Nephron (organoid): ENCODE measurements at regions not wholly inside any gene's neighbourhood (a gene's known extent, or its start where the extent isn't known, plus 50 kb on each side); places are given as distances from the start of the nearest gene placed in this dataset.
A peak's percentile ranks its signal among the peaks of the same experiment; 100 is the strongest.

Experiments used
- H3K27ac Mint-ChIP-seq, 3 experiments: 2 replicates each; pipeline ENCODE4 v1.8.0; 2020; ENCODE audit warnings: mixed read lengths in 3 of 3, mild to moderate bottlenecking in 2 of 3, moderate library complexity in 1 of 3
- H3K27me3 Mint-ChIP-seq: 2 replicates; pipeline ENCODE4 v1.8.0; 2021; ENCODE audit warnings: low read depth, mild to moderate bottlenecking, moderate library complexity, mixed read lengths
- H3K36me3 Mint-ChIP-seq: 2 replicates; pipeline ENCODE4 v1.8.0; 2020; ENCODE audit warnings: low read depth, mixed read lengths
- H3K4me1 Mint-ChIP-seq: 2 replicates; pipeline ENCODE4 v1.8.0; 2020; ENCODE audit warnings: mixed read lengths
- H3K4me3 Mint-ChIP-seq, 3 experiments: 2 replicates each; pipeline ENCODE4 v1.8.0; 2020; ENCODE audit warnings: mild to moderate bottlenecking in 3 of 3, mixed read lengths in 3 of 3, moderate library complexity in 2 of 3
- H3K9me3 Mint-ChIP-seq: 2 replicates; pipeline ENCODE4 v1.8.0; 2020; ENCODE audit warnings: mixed read lengths
- CTCF ChIP-seq, 3 experiments: fragments of 200-600 bp; sonication (generic); IDR thresholded peaks; one replicate each; pipeline ENCODE4 v1.5.0; 2021; ENCODE audit warnings: antibody characterized with exemption in 3 of 3; ENCODE audit not compliant: unreplicated experiment in 3 of 3

GRCh38 chr15:89397653-89398023, 63.0 kb upstream of the POLG start:
- no peaks in the 10 kb centered on the region for H3K36me3 Mint-ChIP-seq
- peaks cover 19% of the 10 kb centered on the region for H3K4me1 Mint-ChIP-seq
- H3K27me3 Mint-ChIP-seq = peaks cover 97% of the 10 kb centered on the region
- H3K27ac Mint-ChIP-seq = no peak overlapping the region
- H3K4me3 Mint-ChIP-seq = no peak overlapping the region
- no peak for TF ChIP-seq CTCF (IDR thresholded peaks at IDR 0.05; ENCODE audit: unreplicated experiment in 3 of 3)
- H3K9me3 Mint-ChIP-seq = no peaks in the 10 kb centered on the region

GRCh38 chr15:89396723-89397652, 62.4 kb upstream of the POLG start:
- no peaks in the 10 kb centered on the region for H3K36me3 Mint-ChIP-seq
- H3K27ac Mint-ChIP-seq = no peak overlapping the region
- H3K4me3 Mint-ChIP-seq = peak overlapping the region in 1 of 3 experiments; percentile 56
- peaks cover 97% of the 10 kb centered on the region for H3K27me3 Mint-ChIP-seq
- TF ChIP-seq CTCF (IDR thresholded peaks at IDR 0.05; ENCODE audit: unreplicated experiment in 3 of 3) = no peak
- H3K4me1 Mint-ChIP-seq = peaks cover 17% of the 10 kb centered on the region
- no peaks in the 10 kb centered on the region for H3K9me3 Mint-ChIP-seq

GRCh38 chr15:89395996-89396395, 61.4 kb upstream of the POLG start:
- Mint-ChIP-seq H3K27me3 (peaks cover 95% of the 10 kb centered on the region), H3K27ac (no peak overlapping the region), H3K9me3 (no peaks in the 10 kb centered on the region), H3K4me3 (no peak overlapping the region), H3K4me1 (peaks cover 12% of the 10 kb centered on the region), H3K36me3 (no peaks in the 10 kb centered on the region)
- TF ChIP-seq CTCF (IDR thresholded peaks at IDR 0.05; ENCODE audit: unreplicated experiment in 3 of 3) = no peak

- Mint-ChIP-seq H3K36me3 (no peaks in the 10 kb centered on the region), H3K4me3 (no peak overlapping the region), H3K9me3 (no peaks in the 10 kb centered on the region), H3K4me1 (peaks cover 7% of the 10 kb centered on the region), H3K27ac (no peak overlapping the region), H3K27me3 (peaks cover 94% of the 10 kb centered on the region)
- TF ChIP-seq CTCF (IDR thresholded peaks at IDR 0.05; ENCODE audit: unreplicated experiment in 3 of 3) = no peak
Measured at GRCh38 chr15:89395461-89395871, 60.8 kb upstream of the POLG start.

GRCh38 chr15:89395031-89395430, 60.4 kb upstream of the POLG start:
- TF ChIP-seq CTCF (IDR thresholded peaks at IDR 0.05; ENCODE audit: unreplicated experiment in 3 of 3) = no peak
- no peak overlapping the region for H3K4me3 Mint-ChIP-seq
- peaks cover 5% of the 10 kb centered on the region for H3K4me1 Mint-ChIP-seq
- no peaks in the 10 kb centered on the region for H3K9me3 Mint-ChIP-seq
- H3K27ac Mint-ChIP-seq = no peak overlapping the region
- H3K27me3 Mint-ChIP-seq = peaks cover 96% of the 10 kb centered on the region
- no peaks in the 10 kb centered on the region for H3K36me3 Mint-ChIP-seq

GRCh38 chr15:89393056-89393455, 58.4 kb upstream of the POLG start:
- Mint-ChIP-seq H3K9me3 (no peaks in the 10 kb centered on the region), H3K4me1 (peaks cover 19% of the 10 kb centered on the region), H3K36me3 (no peaks in the 10 kb centered on the region), H3K27ac (no peak overlapping the region), H3K4me3 (no peak overlapping the region), H3K27me3 (peaks cover 90% of the 10 kb centered on the region)
- no peak for TF ChIP-seq CTCF (IDR thresholded peaks at IDR 0.05; ENCODE audit: unreplicated experiment in 3 of 3)
